Stimulated activated CD4-positive, alpha-beta T cell treated with anti-CD3 and anti-CD28 coated beads, Interleukin-4, amount 100 ng/mL, for 24 hours (primary cell): ENCODE measurements at regions not wholly inside any gene's neighbourhood (a gene's known extent, or its start where the extent isn't known, plus 50 kb on each side); places are given as distances from the start of the nearest gene placed in this dataset.
"Not testable (repeated sequence)": the region's sequence is repeated elsewhere in the genome, so short reads cannot be mapped to it uniquely, and the experiment has no call there.

Experiments
- DNase-seq: peaks from one replicate; pipeline ENCODE4 v3.0.0-alpha.2; 2020

DNA sequence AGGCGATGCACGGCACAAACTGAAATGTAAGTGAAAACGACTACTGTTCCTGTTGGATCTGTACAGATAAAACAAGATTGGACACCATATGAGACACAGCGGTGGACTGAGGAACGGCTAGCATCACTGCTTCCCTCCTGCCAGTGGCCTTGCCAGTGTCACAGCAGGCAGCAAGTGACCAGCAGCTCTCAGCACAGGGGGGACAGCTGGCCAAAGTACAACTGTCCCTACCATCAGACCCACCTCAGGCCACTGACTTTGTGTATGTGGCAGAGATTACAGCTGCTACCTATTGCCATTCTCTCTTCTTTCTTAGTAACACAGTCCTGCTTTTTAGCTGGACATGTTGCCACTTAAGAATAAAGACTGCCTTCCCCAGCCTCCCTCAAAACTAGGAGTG, 80.0 kb upstream of the SLC66A3 start:
- no peak for DNase-seq

DNA sequence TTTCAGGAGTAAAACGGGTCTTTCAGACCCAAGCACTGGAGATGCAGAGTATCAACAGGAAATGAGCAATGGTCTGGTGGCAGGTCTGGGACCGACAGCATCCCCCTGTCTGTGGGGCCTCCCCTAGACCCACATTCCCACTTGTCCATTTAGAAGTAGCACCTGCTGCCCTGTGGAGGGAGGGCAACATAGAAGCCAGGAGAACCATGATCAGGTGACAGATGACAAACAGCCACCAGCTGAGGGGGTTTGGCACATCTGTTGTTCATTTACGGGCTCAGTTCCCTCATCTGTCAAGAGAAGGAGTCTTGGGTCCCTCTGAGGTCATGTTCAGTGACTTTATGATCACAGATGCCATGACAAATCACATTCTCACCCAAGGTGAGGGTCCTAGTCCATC, 77.9 kb upstream of the SLC66A3 start:
- DNase-seq = no peak

DNA sequence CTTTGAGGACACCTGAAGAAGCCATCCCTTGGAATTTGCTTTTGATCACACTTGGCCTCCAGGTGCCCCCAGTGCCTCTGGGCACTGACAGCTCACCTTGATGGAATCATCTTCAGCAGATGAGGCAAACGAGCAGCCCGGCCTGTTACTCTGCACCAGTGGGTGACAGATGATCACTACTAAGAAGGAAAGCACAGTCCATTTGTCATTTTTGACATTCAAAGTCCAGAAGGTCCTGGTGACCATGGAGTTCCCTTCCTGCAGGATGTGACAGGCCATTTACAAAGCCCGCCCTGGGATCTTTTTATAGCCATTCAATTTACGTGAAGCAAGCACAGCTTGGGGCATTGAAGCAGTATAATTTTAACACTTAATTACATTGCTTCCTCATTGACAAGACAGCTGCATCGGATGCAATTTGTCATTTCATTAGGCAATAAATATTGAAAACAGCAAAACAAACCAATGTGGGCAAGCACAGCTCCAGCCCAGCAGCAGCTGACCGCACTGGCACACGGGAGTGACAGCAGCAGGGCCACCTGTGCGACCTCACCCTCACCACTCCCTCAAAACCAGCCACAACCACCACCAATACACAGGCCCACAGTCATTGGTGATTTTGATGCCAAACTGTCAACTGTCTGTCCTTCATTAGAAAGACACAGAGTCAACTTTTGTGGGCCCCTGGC, 76.0 kb upstream of the SLC66A3 start:
- no peak for DNase-seq

- DNase-seq = no peak
These were observed 74.8 kb upstream of the SLC66A3 start for GRCh38 chr2:11080253-11081115.

GRCh38 chr2:11082880-11083279, 72.4 kb upstream of the SLC66A3 start:
- DNase-seq = no peak

DNA sequence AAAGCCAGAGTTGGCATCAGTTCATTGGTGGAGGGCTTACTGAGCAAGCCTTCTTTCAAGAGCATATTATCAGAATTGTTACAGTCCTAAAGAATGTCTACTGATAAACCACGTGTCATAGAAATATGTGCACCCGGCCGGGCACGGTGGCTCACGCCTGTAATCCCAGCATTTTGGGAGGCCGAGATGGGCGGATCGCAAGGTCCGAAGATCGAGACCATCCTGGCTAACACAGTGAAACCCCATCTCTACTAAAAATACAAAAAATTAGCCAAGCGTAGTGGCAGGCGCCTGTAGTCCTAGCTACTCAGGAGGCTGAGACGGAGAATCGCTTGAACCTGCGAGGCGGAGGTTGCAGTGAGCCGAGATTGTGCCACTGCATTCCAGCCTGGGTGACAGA, 66.4 kb upstream of the SLC66A3 start:
- DNase-seq = not testable (repeated sequence)

- DNase-seq = no peak
These were observed 65.1 kb upstream of the SLC66A3 start for GRCh38 chr2:11090187-11090586.

DNA sequence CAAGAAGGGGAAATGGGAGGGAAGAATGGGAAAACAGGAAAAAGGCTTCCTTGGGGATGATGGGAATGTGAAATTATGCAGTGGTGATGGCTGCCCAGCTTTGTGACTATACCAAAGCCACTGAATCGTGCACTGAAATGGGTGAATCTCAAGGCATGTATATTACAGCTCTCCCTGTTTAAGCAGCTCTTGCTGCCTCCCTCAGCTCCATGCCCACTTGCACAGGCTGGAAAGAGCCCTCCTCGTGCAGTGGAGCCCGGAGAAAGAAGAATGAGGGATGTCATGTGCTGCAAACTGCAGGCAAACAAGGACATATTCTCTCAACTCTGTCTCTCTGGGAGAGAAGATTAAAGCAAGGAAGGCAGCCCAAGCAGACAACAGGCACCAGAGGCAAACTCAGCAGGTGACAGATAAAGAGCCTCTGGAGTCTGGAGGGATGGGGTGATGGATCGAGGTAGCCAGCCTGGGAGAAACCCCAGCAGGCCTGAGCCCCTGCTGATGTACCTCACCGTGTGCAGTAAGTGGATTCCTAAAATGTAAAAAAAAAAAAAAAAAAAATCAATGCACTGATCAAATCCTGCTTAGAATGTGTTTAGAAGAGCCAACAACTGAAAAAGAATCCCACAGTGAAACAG, 62.4 kb upstream of the SLC66A3 start:
- DNase-seq = no peak

- DNase-seq = no peak
These were observed 61.8 kb upstream of the SLC66A3 start for GRCh38 chr2:11093467-11093866.

- DNase-seq = no peak
These were observed 61.1 kb upstream of the SLC66A3 start for GRCh38 chr2:11094021-11094810.

- DNase-seq = no peak
These were observed 58.7 kb upstream of the SLC66A3 start for GRCh38 chr2:11096591-11096990.

- DNase-seq = no peak
These were observed 58.1 kb upstream of the SLC66A3 start for GRCh38 chr2:11097038-11097720.

- no peak for DNase-seq
These were observed 57.3 kb upstream of the SLC66A3 start for GRCh38 chr2:11097854-11098387.

- DNase-seq = no peak
These were observed 55.9 kb upstream of the SLC66A3 start for GRCh38 chr2:11099122-11100065.

- no peak for DNase-seq
These were observed 55.1 kb upstream of the SLC66A3 start for GRCh38 chr2:11100130-11100529.

DNA sequence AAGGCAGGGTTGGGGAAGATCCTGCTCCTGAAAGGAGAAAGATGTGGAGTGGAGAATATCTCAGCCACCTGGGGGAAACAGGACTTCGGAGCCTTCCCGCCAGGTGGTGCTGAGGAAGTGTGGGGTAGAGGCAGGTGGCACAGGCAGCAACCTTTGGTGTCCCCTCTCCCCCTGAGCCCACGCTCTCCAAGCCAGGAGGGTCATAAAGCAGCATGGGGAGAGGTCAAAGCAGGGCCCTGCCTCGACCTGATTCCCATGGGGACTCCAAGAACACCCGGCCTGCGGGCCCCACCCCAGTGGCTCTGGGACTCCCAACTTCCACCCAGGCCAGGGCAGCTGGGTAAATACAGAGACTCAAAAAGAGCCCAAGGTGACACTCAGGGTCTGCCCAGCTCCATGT, 54.3 kb upstream of the SLC66A3 start:
- DNase-seq = no peak

DNA sequence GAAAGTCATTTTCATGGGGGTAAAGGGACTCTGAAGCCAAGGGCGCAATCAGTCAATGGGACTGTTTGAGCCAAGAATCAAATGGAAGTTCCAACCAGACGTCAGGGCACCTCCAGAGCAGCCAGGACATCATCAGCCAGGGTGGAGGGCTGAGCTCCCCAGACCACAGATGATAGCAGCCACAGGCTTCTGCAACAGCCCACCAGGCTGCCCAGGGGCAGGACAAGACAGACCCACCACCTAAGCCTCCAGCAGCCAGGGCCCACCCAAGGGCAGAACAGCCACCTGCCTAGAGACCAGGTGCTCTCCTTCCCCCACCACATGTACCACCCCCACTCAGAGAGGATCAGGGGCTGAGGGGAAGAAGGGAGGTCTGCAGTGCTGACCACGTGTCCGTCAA, 53.8 kb upstream of the SLC66A3 start:
- DNase-seq = no peak

DNA sequence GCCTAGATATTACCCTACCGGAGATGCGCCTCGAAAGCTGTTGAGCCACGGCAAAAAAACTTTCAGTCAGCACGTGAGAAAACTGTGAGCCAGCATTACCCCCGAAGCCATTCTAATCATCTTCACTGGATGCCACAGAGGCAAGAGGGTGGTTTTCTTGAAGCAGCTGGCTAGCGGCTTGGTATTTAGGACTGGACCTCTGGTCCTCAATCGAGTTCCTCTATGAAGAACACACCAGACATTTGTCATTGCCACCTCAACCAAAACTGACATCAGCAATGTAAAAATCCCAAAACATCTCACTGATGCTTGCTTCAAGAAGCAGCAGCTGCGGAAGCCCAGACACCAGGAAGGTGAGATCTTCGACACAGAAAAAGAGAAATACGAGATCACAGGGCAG, 52.8 kb upstream of the SLC66A3 start:
- DNase-seq = no peak

- no peak for DNase-seq
These were observed 52.1 kb upstream of the SLC66A3 start for GRCh38 chr2:11102956-11103860.
